HepG2 (cell line): ENCODE measurements at regions not wholly inside any gene's neighbourhood (a gene's known extent, or its start where the extent isn't known, plus 50 kb on each side); places are given as distances from the start of the nearest gene placed in this dataset.

Source experiments
- ATAC-seq: fragments of 200-7000 bp; cut with Tn5 transposase; 3 replicates; pipeline ENCODE4 v1.9.1; 2020; ENCODE audit warnings: mild to moderate bottlenecking, moderate library complexity
- BruUV-seq: library from RNA; stranded (reverse); fragments of 400-500 nt; replicated peaks from 2 replicates; lab custom pipeline; 2021; lab: Mats Ljungman, UMichigan
- CTCF ChIA-PET: fragments of 300-600 bp; formaldehyde crosslinking; extraction: SDS; loops from one replicate; lab custom pipeline; 2021; ENCODE audit warnings: low total read pairs, inconsistent platforms, low intra/inter-chr PET ratio; lab: Yijun Ruan, JAX
- POLR2A ChIA-PET: fragments of 350-600 bp; sonication (Branson Sonifier 250); formaldehyde crosslinking; loops from one replicate; lab custom pipeline; 2020; ENCODE audit warnings: antibody characterized with exemption, inconsistent platforms; lab: Yijun Ruan, JAX
- DNase-seq: peaks from one replicate; pipeline ENCODE4 v3.0.0-alpha.2; 2015; ENCODE audit warnings: low spot score
- FAIRE-seq: peaks from 3 replicates; lab custom pipeline; 2011; peaks lifted over from hg19 to GRCh38; lab: Jason Lieb, UNC
- H2AFZ ChIP-seq: one replicate; pipeline ENCODE4 v1.6.1; 2011; ENCODE audit warnings: low read length, inconsistent platforms
- H3K27ac ChIP-seq: fragments of 300-600 bp; 3 replicates; pipeline ENCODE4 v1.8.0; 2011; ENCODE audit warnings: mixed run types, mild to moderate bottlenecking, mixed read lengths, low read length, inconsistent platforms; ENCODE audit not compliant: insufficient read depth; ENCODE audit errors: extremely low read length
- H3K27me3 ChIP-seq, 2 experiments: fragments of 200-600 bp in 1 of 2; 2 replicates in 1 of 2; 3 replicates in 1 of 2; pipeline versions ENCODE4 v1.6.0 to v1.8.0; 2011; ENCODE audit warnings: low read length in 2 of 2, mild to moderate bottlenecking in 2 of 2, moderate library complexity in 2 of 2, inconsistent platforms in 1 of 2; ENCODE audit not compliant: insufficient read depth in 2 of 2, control insufficient read depth in 1 of 2
- H3K36me3 ChIP-seq, 2 experiments: fragments of 200-600 bp in 1 of 2; replicated peaks in 1 of 2; 2 replicates in 1 of 2; 3 replicates in 1 of 2; pipeline versions ENCODE4 v1.5.1 to v1.8.0; 2011; ENCODE audit warnings: low read length in 2 of 2, inconsistent platforms in 1 of 2; ENCODE audit not compliant: insufficient read depth in 2 of 2, control insufficient read depth in 1 of 2
- H3K4me1 ChIP-seq: 2 replicates; pipeline ENCODE4 v1.5.1; 2012; ENCODE audit warnings: low read length, inconsistent platforms; ENCODE audit not compliant: insufficient read depth
- H3K4me2 ChIP-seq: 2 replicates; pipeline ENCODE4 v1.6.0; 2011; ENCODE audit warnings: low read depth, low read length, inconsistent platforms
- H3K4me3 ChIP-seq, 3 experiments: fragments of 200-600 bp in 1 of 3; sonication (generic), shearing (Covaris generic) in 1 of 3; replicated peaks in 1 of 3; 2 replicates each; pipeline ENCODE4 v1.5.1; 2011 to 2016; ENCODE audit warnings: low read length in 3 of 3, inconsistent platforms in 2 of 3, low read depth in 2 of 3, mild to moderate bottlenecking in 2 of 3, control low read depth in 1 of 3, mixed read lengths in 1 of 3; ENCODE audit not compliant: insufficient read depth in 1 of 3
- H3K79me2 ChIP-seq: one replicate; pipeline ENCODE4 v1.6.1; 2011; ENCODE audit warnings: low read length, inconsistent platforms; ENCODE audit not compliant: insufficient read depth
- H3K9ac ChIP-seq: 2 replicates; pipeline ENCODE4 v1.6.0; 2011; ENCODE audit warnings: mild to moderate bottlenecking, low read depth, low read length, inconsistent platforms; ENCODE audit not compliant: insufficient read depth
- H3K9me3 ChIP-seq: 2 replicates; pipeline ENCODE4 v1.5.1; 2012; ENCODE audit warnings: mild to moderate bottlenecking, low read length
- H4K20me1 ChIP-seq: 2 replicates; pipeline ENCODE4 v1.6.0; 2011; ENCODE audit warnings: inconsistent platforms, mild to moderate bottlenecking, low read length, moderate library complexity; ENCODE audit not compliant: insufficient read depth
- ATF1 ChIP-seq: IDR thresholded peaks from 2 replicates; pipeline ENCODE4 v1.6.1; 2016; ENCODE audit warnings: mild to moderate bottlenecking, control low read depth
- ATF7 ChIP-seq, 2 experiments: fragments of 450-650 bp in 1 of 2; sonication (generic) in 1 of 2; formaldehyde crosslinking in 1 of 2; IDR thresholded peaks; 2 replicates each; pipeline versions ENCODE4 v1.4.0 to v1.6.1; 2016 to 2020; ENCODE audit warnings: antibody characterized with exemption in 1 of 2, mild to moderate bottlenecking in 1 of 2, missing genetic modification reagents in 1 of 2
- EP300 ChIP-seq, 3 experiments: sonication (generic) in 1 of 3; formaldehyde crosslinking in 1 of 3; IDR thresholded peaks; 2 replicates each; pipeline versions ENCODE4 v1.5.1 to v1.6.1; 2011 to 2020; ENCODE audit warnings: low read depth in 2 of 3, low read length in 2 of 3, borderline replicate concordance in 1 of 3, improper control_type of control experiment in 1 of 3, mild to moderate bottlenecking in 1 of 3, missing genetic modification reagents in 1 of 3, moderate library complexity in 1 of 3
- HNF4A ChIP-seq: sonication (generic); formaldehyde crosslinking; IDR thresholded peaks from 2 replicates; pipeline ENCODE4 v1.4.0; 2020; ENCODE audit warnings: missing genetic modification reagents
- KDM5A ChIP-seq: fragments of 200-600 bp; sonication (generic); IDR thresholded peaks from 2 replicates; pipeline ENCODE4 v1.7.0; 2018; ENCODE audit warnings: antibody characterized with exemption, mild to moderate bottlenecking, low read length, borderline replicate concordance
- SIX1 ChIP-seq: sonication (generic); formaldehyde crosslinking; IDR thresholded peaks from 2 replicates; pipeline ENCODE4 v1.4.0; 2020; ENCODE audit warnings: missing genetic modification reagents, borderline replicate concordance
- ZNF224 ChIP-seq: sonication (generic); formaldehyde crosslinking; IDR thresholded peaks from 2 replicates; pipeline ENCODE4 v1.5.0; 2020; ENCODE audit warnings: mild to moderate bottlenecking, missing genetic modification reagents
- ZNF256 ChIP-seq: sonication (generic); formaldehyde crosslinking; conservative IDR thresholded peaks from 2 replicates; pipeline ENCODE4 v1.4.0; 2020; ENCODE audit warnings: missing genetic modification reagents
- ZNF557 ChIP-seq: sonication (generic); formaldehyde crosslinking; IDR thresholded peaks from 2 replicates; pipeline ENCODE4 v1.4.0; 2020; ENCODE audit warnings: missing genetic modification reagents
- ZNF572 ChIP-seq: sonication (generic); formaldehyde crosslinking; IDR thresholded peaks from 2 replicates; pipeline ENCODE4 v1.5.1; 2020; ENCODE audit warnings: mild to moderate bottlenecking, missing genetic modification reagents
- ZNF720 ChIP-seq: sonication (generic); formaldehyde crosslinking; IDR thresholded peaks from 2 replicates; pipeline ENCODE4 v1.4.0; 2020; ENCODE audit warnings: missing genetic modification reagents
- ZNF737 ChIP-seq: sonication (generic); formaldehyde crosslinking; IDR thresholded peaks from 2 replicates; pipeline ENCODE4 v1.5.0; 2020; ENCODE audit warnings: missing genetic modification reagents, mild to moderate bottlenecking, borderline replicate concordance
- ZSCAN20 ChIP-seq: sonication (generic); formaldehyde crosslinking; IDR thresholded peaks from 2 replicates; pipeline ENCODE4 v1.4.0; 2020; ENCODE audit warnings: missing genetic modification reagents, mild to moderate bottlenecking, borderline replicate concordance
- WGBS: methylation state at CpG from one replicate; pipeline ENCODE4 v1.1.6; 2017; ENCODE audit warnings: low lambda C conversion rate; 5-methylcytosine and 5-hydroxymethylcytosine counted together
- in situ Hi-C: cut with HindIII; loops from 2 replicates; pipeline ENCODE4 v1.10.0; 2017; ENCODE audit warnings: low pct_unique_long_range_greater_than_20kb; ENCODE audit not compliant: extremely low pct_ligation_motif_present
- intact Hi-C: fragments of 100-400 bp; cut with micrococcal nuclease; formaldehyde crosslinking; loops from one replicate; pipeline ENCODE4 v1.10.0; 2022; ENCODE audit not compliant: unreplicated experiment
- TF ChIP-seq, protein P1 (sequence below): IDR thresholded peaks from 2 replicates; pipeline ENCODE4 v1.6.1; 2018; ENCODE audit warnings: missing genetic modification reagents, mild to moderate bottlenecking, missing compliant biosample characterization
- TF ChIP-seq, protein P2 (sequence below): sonication (generic); formaldehyde crosslinking; IDR thresholded peaks from 2 replicates; pipeline ENCODE4 v1.4.0; 2020; ENCODE audit warnings: mild to moderate bottlenecking, missing genetic modification reagents, borderline replicate concordance
- TF ChIP-seq, protein P3 (sequence below): sonication (generic); formaldehyde crosslinking; IDR thresholded peaks from 2 replicates; pipeline ENCODE4 v1.5.0; 2020; ENCODE audit warnings: mild to moderate bottlenecking, missing genetic modification reagents

DNA sequence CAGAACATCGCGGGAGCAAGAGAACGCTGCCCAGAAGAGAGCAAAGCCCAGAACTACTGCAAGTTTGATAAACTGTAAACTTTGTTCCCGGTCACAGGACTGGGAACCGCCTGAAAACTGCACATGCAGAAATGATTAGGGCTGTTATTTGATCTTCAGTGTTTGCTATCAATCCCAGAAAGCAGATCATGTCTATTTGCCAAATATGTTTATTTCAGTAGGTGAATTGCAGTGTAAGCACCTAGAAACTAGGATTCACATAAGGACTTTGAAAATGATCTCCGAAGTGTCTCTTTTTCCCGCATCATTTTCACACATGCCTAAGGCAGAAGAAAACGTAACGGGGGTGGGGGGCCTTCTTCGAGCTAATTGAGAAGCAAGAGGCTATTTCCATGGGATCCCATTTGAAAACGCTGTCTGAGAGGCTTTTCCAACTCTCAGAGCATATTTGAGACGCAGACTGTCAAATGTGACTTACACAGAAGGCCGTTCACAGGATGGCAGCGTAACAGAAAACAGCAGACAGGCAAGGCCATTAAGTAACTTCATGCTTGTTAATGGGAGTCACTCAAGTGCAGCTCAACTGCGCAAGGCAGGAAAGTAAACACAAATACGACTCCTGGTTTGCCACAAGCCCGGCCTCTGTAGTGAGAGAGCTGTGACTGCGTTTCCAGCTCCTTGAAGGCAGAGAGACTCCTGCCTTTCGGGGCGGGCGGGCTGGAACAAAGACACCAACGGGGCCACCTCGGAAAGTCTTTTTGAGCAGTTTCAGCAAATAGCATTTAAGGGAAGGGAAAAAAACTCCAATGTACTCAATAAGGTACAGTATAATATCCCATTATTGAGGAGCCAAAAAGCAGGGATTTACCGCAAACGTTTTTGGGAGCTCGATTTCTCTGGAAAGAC is 144.7 kb upstream of the ZNF217 start:
- DNase-seq (peak; percentile 88), ATAC-seq (peak; percentile 90), FAIRE-seq (peak; percentile 82)
- intact Hi-C loops (loop anchor here (1.0 to 5.0 kb wide), 10 partner anchors 49 to 203 kb away; no protein-coding TSS in a partner anchor), in situ Hi-C loops (no loop called here)
- Histone ChIP-seq H3K27me3 (no peaks in the 10 kb centered on the region; a peak in 1 of 5 replicates), H3K4me3 (peak overlapping the region; percentile 44 to 59 (median 45)), H3K9ac (peak overlapping the region; percentile 70), H2AFZ (peak overlapping the region; percentile 74), H3K79me2 (no peaks in the 10 kb centered on the region), H3K9me3 (no peaks in the 10 kb centered on the region), H4K20me1 (no peaks in the 10 kb centered on the region), H3K27ac (peak overlapping the region; percentile 73), H3K4me2 (peak overlapping the region; percentile 92), H3K4me1 (peaks cover 83% of the 10 kb centered on the region), H3K36me3 (no peaks in the 10 kb centered on the region)
- CTCF ChIA-PET: interaction anchor here (0.6 to 1.0 kb wide), 2 partner anchors 131 to 177 kb away, joined by 3 to 5 read pairs; no protein-coding TSS in a partner anchor
- WGBS: 2% methylated on average over 26 of the region's 26 CpGs
- BruUV-seq: TSS peak; percentile 78
- POLR2A ChIA-PET: interaction anchor here (0.8 to 6.4 kb wide), 51 partner anchors 8 to 395 kb away, joined by 3 to 51 read pairs (median 6); partner anchors contain the start of gene ZNF217
- TF ChIP-seq, protein P1, sequence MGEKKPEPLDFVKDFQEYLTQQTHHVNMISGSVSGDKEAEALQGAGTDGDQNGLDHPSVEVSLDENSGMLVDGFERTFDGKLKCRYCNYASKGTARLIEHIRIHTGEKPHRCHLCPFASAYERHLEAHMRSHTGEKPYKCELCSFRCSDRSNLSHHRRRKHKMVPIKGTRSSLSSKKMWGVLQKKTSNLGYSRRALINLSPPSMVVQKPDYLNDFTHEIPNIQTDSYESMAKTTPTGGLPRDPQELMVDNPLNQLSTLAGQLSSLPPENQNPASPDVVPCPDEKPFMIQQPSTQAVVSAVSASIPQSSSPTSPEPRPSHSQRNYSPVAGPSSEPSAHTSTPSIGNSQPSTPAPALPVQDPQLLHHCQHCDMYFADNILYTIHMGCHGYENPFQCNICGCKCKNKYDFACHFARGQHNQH (CRISPR knock-in tag): peak; percentile 87
- TF ChIP-seq SIX1 (CRISPR knock-in tag): peak; percentile 45
- TF ChIP-seq ZNF256 (CRISPR knock-in tag): peak; percentile 27; the same call in 1 of the 2 replicates
- TF ChIP-seq ATF1 (CRISPR knock-in tag): peak; percentile 49; the same call in 1 of the 2 replicates
- peak in 1 of 2 experiments; percentile 63; a peak in 1 of 4 replicates for TF ChIP-seq EP300 (IDR thresholded peaks at IDR 0.05; ENCODE audit: low read depth in 2 of 2, low read length in 2 of 2)
- no peak; the same call in 1 of the 2 replicates for TF ChIP-seq EP300 (CRISPR knock-in tag; IDR thresholded peaks at IDR 0.05; ENCODE audit: borderline replicate concordance)
- TF ChIP-seq ZNF557 (CRISPR knock-in tag): no peak; the same call in 1 of the 2 replicates
- TF ChIP-seq, protein P2, sequence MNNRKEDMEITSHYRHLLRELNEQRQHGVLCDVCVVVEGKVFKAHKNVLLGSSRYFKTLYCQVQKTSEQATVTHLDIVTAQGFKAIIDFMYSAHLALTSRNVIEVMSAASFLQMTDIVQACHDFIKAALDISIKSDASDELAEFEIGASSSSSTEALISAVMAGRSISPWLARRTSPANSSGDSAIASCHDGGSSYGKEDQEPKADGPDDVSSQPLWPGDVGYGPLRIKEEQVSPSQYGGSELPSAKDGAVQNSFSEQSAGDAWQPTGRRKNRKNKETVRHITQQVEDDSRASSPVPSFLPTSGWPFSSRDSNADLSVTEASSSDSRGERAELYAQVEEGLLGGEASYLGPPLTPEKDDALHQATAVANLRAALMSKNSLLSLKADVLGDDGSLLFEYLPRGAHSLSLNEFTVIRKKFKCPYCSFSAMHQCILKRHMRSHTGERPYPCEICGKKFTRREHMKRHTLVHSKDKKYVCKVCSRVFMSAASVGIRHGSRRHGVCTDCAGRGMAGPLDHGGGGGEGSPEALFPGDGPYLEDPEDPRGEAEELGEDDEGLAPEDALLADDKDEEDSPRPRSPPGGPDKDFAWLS: no peak
- TF ChIP-seq ZNF572 (CRISPR knock-in tag): no peak
- peak; percentile 96 for TF ChIP-seq ZNF224 (CRISPR knock-in tag)
- no peak for TF ChIP-seq ZNF720
- TF ChIP-seq ATF7 (IDR thresholded peaks at IDR 0.05): no peak
- TF ChIP-seq ATF7 (CRISPR knock-in tag; IDR thresholded peaks at IDR 0.05): peak; percentile 60; the same call in 1 of the 2 replicates
- no peak for TF ChIP-seq KDM5A
- peak; percentile 82 for TF ChIP-seq HNF4A (CRISPR knock-in tag)
- TF ChIP-seq, protein P3, sequence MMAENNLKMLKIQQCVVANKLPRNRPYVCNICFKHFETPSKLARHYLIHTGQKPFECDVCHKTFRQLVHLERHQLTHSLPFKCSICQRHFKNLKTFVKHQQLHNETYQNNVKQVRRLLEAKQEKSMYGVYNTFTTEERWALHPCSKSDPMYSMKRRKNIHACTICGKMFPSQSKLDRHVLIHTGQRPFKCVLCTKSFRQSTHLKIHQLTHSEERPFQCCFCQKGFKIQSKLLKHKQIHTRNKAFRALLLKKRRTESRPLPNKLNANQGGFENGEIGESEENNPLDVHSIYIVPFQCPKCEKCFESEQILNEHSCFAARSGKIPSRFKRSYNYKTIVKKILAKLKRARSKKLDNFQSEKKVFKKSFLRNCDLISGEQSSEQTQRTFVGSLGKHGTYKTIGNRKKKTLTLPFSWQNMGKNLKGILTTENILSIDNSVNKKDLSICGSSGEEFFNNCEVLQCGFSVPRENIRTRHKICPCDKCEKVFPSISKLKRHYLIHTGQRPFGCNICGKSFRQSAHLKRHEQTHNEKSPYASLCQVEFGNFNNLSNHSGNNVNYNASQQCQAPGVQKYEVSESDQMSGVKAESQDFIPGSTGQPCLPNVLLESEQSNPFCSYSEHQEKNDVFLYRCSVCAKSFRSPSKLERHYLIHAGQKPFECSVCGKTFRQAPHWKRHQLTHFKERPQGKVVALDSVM (CRISPR knock-in tag): peak; percentile 67
- TF ChIP-seq ZNF737 (CRISPR knock-in tag): no peak
- 0 out of 2 replicates have a peak, but pooled peaks have one; percentile 3 for TF ChIP-seq ZSCAN20 (CRISPR knock-in tag)
